Esophagus squamous epithelium (tissue), 4 donors: ENCODE measurements at regions not wholly inside any gene's neighbourhood (a gene's known extent, or its start where the extent isn't known, plus 50 kb on each side); places are given as distances from the start of the nearest gene placed in this dataset.

Source experiments
- CTCF ChIP-seq, 6 experiments: fragments of 450-650 bp in 4 of 6; fragments of 200-600 bp in 2 of 6; sonication (generic) in 2 of 6; IDR thresholded peaks; one replicate each; pipeline ENCODE4 v1.5.1; 2016 to 2019; ENCODE audit warnings: antibody characterized with exemption in 6 of 6, mild to moderate bottlenecking in 4 of 6, moderate library complexity in 4 of 6
- POLR2A ChIP-seq, 4 donors: fragments of 450-650 bp; IDR thresholded peaks; one replicate each; pipeline ENCODE4 v1.6.1; 2017; ENCODE audit warnings: antibody characterized with exemption in 4 of 4, mild to moderate bottlenecking in 4 of 4, moderate library complexity in 3 of 4

- no peak for TF ChIP-seq CTCF (IDR thresholded peaks at IDR 0.05)
- no peak for TF ChIP-seq POLR2A (IDR thresholded peaks at IDR 0.05)
These were observed 76.8 kb upstream of the PIM1 start for GRCh38 chr6:37092923-37093727.
